OCI-LY1 (cell line): ENCODE measurements at regions not wholly inside any gene's neighbourhood (a gene's known extent, or its start where the extent isn't known, plus 50 kb on each side); places are given as distances from the start of the nearest gene placed in this dataset.
A peak's percentile ranks its signal among the peaks of the same experiment; 100 is the strongest.

Experiments
- CTCF ChIP-seq: fragments of 200-600 bp; sonication (generic), shearing (Covaris generic); IDR thresholded peaks from 2 replicates; pipeline ENCODE4 v1.5.1; 2017; ENCODE audit warnings: mild to moderate bottlenecking, antibody characterized with exemption, low read length, moderate library complexity, mixed read lengths
- EZH2 ChIP-seq: fragments of 200-600 bp; sonication (generic), shearing (Covaris generic); IDR thresholded peaks from 2 replicates; pipeline ENCODE4 v1.8.0; 2017; ENCODE audit warnings: borderline replicate concordance, mixed run types, mild to moderate bottlenecking, antibody characterized with exemption, low read length, moderate library complexity, mixed read lengths

- TF ChIP-seq CTCF (peak; percentile 29), EZH2 (no peak)
These were observed 381.0 kb downstream of the MTX2 start for GRCh38 chr2:176650104-176650837.
